H1 (cell line): ENCODE measurements at regions not wholly inside any gene's neighbourhood (a gene's known extent, or its start where the extent isn't known, plus 50 kb on each side); places are given as distances from the start of the nearest gene placed in this dataset.

ENCODE experiments used
- BACH1 ChIP-seq: IDR thresholded peaks from 2 replicates; pipeline ENCODE4 v1.6.1; 2012; ENCODE audit warnings: low read length, improper control_type of control experiment
- BRCA1 ChIP-seq: IDR thresholded peaks from 2 replicates; pipeline ENCODE4 v1.6.1; 2012; ENCODE audit warnings: low read depth, low read length, improper control_type of control experiment
- CHD2 ChIP-seq: IDR thresholded peaks from 2 replicates; pipeline ENCODE4 v1.6.1; 2012; ENCODE audit warnings: low read length, improper control_type of control experiment
- CTCF ChIP-seq, 3 experiments: IDR thresholded peaks; 1 replicate in 2 of 3; 2 replicates in 1 of 3; pipeline versions ENCODE4 v1.5.1 to v1.6.1; 2011; ENCODE audit warnings: low read length in 3 of 3, mild to moderate bottlenecking in 3 of 3, inconsistent platforms in 2 of 3, low read depth in 1 of 3, moderate library complexity in 1 of 3; ENCODE audit not compliant: insufficient read depth in 1 of 3; ENCODE audit errors: control extremely low read depth in 1 of 3
- EGR1 ChIP-seq: IDR thresholded peaks from 2 replicates; pipeline ENCODE4 v1.6.1; 2011; ENCODE audit warnings: low read depth, low read length, borderline replicate concordance
- JUND ChIP-seq: IDR thresholded peaks from 2 replicates; pipeline ENCODE4 v1.6.1; 2011; ENCODE audit warnings: mild to moderate bottlenecking, improper control_type of control experiment, low read length
- MAFK ChIP-seq: IDR thresholded peaks from 2 replicates; pipeline ENCODE4 v1.6.1; 2012; ENCODE audit warnings: low read depth, mild to moderate bottlenecking, improper control_type of control experiment, low read length
- NRF1 ChIP-seq: IDR thresholded peaks from 2 replicates; pipeline ENCODE4 v1.6.1; 2011; ENCODE audit warnings: mild to moderate bottlenecking, low read depth, low read length, improper control_type of control experiment
- POLR2A ChIP-seq, 2 experiments: IDR thresholded peaks; 1 replicate in 1 of 2; 2 replicates in 1 of 2; pipeline ENCODE4 v1.6.1; 2011; ENCODE audit warnings: low read depth in 2 of 2, low read length in 2 of 2, mild to moderate bottlenecking in 2 of 2; ENCODE audit errors: control extremely low read depth in 1 of 2
- RNF2 ChIP-seq: fragments of 200-900, 300-1000 bp; sonication (generic); IDR thresholded peaks from 2 replicates; pipeline ENCODE4 v1.7.1; 2016; ENCODE audit warnings: borderline replicate concordance, low read depth, mild to moderate bottlenecking, antibody characterized with exemption, low read length; ENCODE audit not compliant: poor library complexity, severe bottlenecking; ENCODE audit errors: missing control alignments
- SP1 ChIP-seq: IDR thresholded peaks from 2 replicates; pipeline ENCODE4 v1.6.1; 2011; ENCODE audit warnings: low read depth, low read length
- TCF12 ChIP-seq: IDR thresholded peaks from 2 replicates; pipeline ENCODE4 v1.6.1; 2011; ENCODE audit warnings: low read depth, mild to moderate bottlenecking, low read length
- ZNF274 ChIP-seq: IDR thresholded peaks from 2 replicates; pipeline ENCODE4 v1.7.0; 2012; ENCODE audit warnings: low read length, borderline replicate concordance; ENCODE audit errors: extremely low read depth
- TF ChIP-seq, protein P1 (sequence below): IDR thresholded peaks from 2 replicates; pipeline ENCODE4 v1.6.1; 2012; ENCODE audit warnings: inconsistent platforms

GRCh38 chr18:27787547-27787946, 389.4 kb downstream of the CDH2 start:
- no peak for TF ChIP-seq SP1
- TF ChIP-seq CTCF (IDR thresholded peaks at IDR 0.05; ENCODE audit: control extremely low read depth in 1 of 3, insufficient read depth in 1 of 3, low read depth in 1 of 3, low read length in 3 of 3): no peak
- TF ChIP-seq EGR1: no peak
- TF ChIP-seq ZNF274: no peak
- TF ChIP-seq JUND: no peak
- TF ChIP-seq MAFK: no peak
- TF ChIP-seq POLR2A (IDR thresholded peaks at IDR 0.05; ENCODE audit: control extremely low read depth in 1 of 2, low read depth in 2 of 2, low read length in 2 of 2): no peak
- TF ChIP-seq, protein P1, sequence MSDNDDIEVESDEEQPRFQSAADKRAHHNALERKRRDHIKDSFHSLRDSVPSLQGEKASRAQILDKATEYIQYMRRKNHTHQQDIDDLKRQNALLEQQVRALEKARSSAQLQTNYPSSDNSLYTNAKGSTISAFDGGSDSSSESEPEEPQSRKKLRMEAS: no peak
- no peak for TF ChIP-seq NRF1
- TF ChIP-seq BACH1: no peak
- TF ChIP-seq TCF12: no peak
- TF ChIP-seq CHD2: no peak
- TF ChIP-seq BRCA1: no peak
- no peak for TF ChIP-seq RNF2
